Gastrocnemius medialis (tissue), 4 donors: ENCODE measurements at regions not wholly inside any gene's neighbourhood (a gene's known extent, or its start where the extent isn't known, plus 50 kb on each side); places are given as distances from the start of the nearest gene placed in this dataset.

Experiments used
- ATAC-seq, 2 donors: fragments of 150-250 bp; one replicate each; pipeline ENCODE4 v1.9.1; 2016
- DNase-seq, 2 donors: peaks; one replicate each; pipeline ENCODE4 v3.0.0-alpha.2; 2019
- H3K27ac ChIP-seq, 4 donors: fragments of 200-600 bp; sonication (generic); 1 replicate in 1 of 4; 2 replicates in 3 of 4; pipeline ENCODE4 v1.5.1; 2016 to 2018; ENCODE audit warnings: mild to moderate bottlenecking in 2 of 4, moderate library complexity in 1 of 4
- H3K27me3 ChIP-seq, 3 donors: fragments of 200-600 bp; sonication (generic) in 2 of 3; 1 replicate in 1 of 3; 2 replicates in 2 of 3; pipeline versions ENCODE4 v1.5.1 to v1.6.0; 2016 to 2019; ENCODE audit warnings: mild to moderate bottlenecking in 1 of 3, moderate library complexity in 1 of 3
- H3K36me3 ChIP-seq, 2 donors: fragments of 200-600 bp; sonication (generic) in 1 of 2; one replicate each; pipeline ENCODE4 v1.5.1; 2017 to 2018
- H3K4me1 ChIP-seq, 2 donors: fragments of 200-600 bp; sonication (generic) in 1 of 2; one replicate each; pipeline ENCODE4 v1.5.1; 2016 to 2017; ENCODE audit warnings: mild to moderate bottlenecking in 2 of 2
- H3K4me3 ChIP-seq, 4 donors: fragments of 200-600 bp; sonication (generic) in 3 of 4; 1 replicate in 1 of 4; 2 replicates in 3 of 4; pipeline ENCODE4 v1.5.1; 2016 to 2019; ENCODE audit warnings: mild to moderate bottlenecking in 2 of 4
- H3K9me3 ChIP-seq, 3 donors: fragments of 200-600 bp; sonication (generic) in 2 of 3; 1 replicate in 1 of 3; 2 replicates in 2 of 3; pipeline ENCODE4 v1.5.1; 2016 to 2019
- CTCF ChIP-seq, 5 experiments: fragments of 450-650 bp in 3 of 5; fragments of 200-600 bp in 2 of 5; sonication (generic) in 2 of 5; IDR thresholded peaks in 4 of 5; conservative IDR thresholded peaks in 1 of 5; 1 replicate in 4 of 5; 2 replicates in 1 of 5; pipeline ENCODE4 v1.5.1; 2016 to 2019; ENCODE audit warnings: antibody characterized with exemption in 5 of 5, mild to moderate bottlenecking in 3 of 5, moderate library complexity in 3 of 5
- POLR2A ChIP-seq, 2 donors: fragments of 450-650 bp; IDR thresholded peaks; one replicate each; pipeline ENCODE4 v1.6.1; 2017; ENCODE audit warnings: antibody characterized with exemption in 2 of 2, mild to moderate bottlenecking in 2 of 2, moderate library complexity in 2 of 2
- in situ Hi-C, 4 donors: fragments of 200-750 bp; cut with MboI; loops; one replicate each; pipeline versions ENCODE4 v1.15.0 to v1.8.0; 2017; ENCODE audit warnings: low sequenced_read_pairs in 4 of 4
- intact Hi-C: fragments of 100-400 bp; cut with DNase I; formaldehyde crosslinking; loops from one replicate; pipeline ENCODE4 v1.15.1; 2023; ENCODE audit warnings: low total_unique reads

GRCh38 chr13:100812982-100813584, 138.5 kb upstream of the TMTC4 start:
- Histone ChIP-seq H3K36me3 (no peaks in the 10 kb centered on the region), H3K4me3 (no peak overlapping the region), H3K27ac (no peak overlapping the region), H3K4me1 (no peaks in the 10 kb centered on the region), H3K9me3 (no peaks in the 10 kb centered on the region), H3K27me3 (no peaks in the 10 kb centered on the region)
- intact Hi-C loops = no loop called here
- ATAC-seq (no peak), DNase-seq (no peak)
- in situ Hi-C loops = no loop called here
- TF ChIP-seq CTCF (IDR thresholded peaks at IDR 0.05 in 4 of 5, conservative IDR thresholded peaks at IDR 0.05 in 1 of 5) = no peak
- TF ChIP-seq POLR2A (IDR thresholded peaks at IDR 0.05) = no peak

GRCh38 chr13:100811928-100812327, 137.3 kb upstream of the TMTC4 start:
- no peak for TF ChIP-seq POLR2A (IDR thresholded peaks at IDR 0.05)
- TF ChIP-seq CTCF (IDR thresholded peaks at IDR 0.05 in 4 of 5, conservative IDR thresholded peaks at IDR 0.05 in 1 of 5) = no peak
- no peak for ATAC-seq
- Histone ChIP-seq H3K36me3 (no peaks in the 10 kb centered on the region), H3K27me3 (no peaks in the 10 kb centered on the region), H3K27ac (no peak overlapping the region), H3K9me3 (no peaks in the 10 kb centered on the region), H3K4me1 (no peaks in the 10 kb centered on the region), H3K4me3 (no peak overlapping the region)
- intact Hi-C loops (no loop called here), in situ Hi-C loops (no loop called here)
- DNase-seq = no peak

- in situ Hi-C loops = no loop called here
- Histone ChIP-seq H3K27ac (no peak overlapping the region), H3K36me3 (no peaks in the 10 kb centered on the region), H3K27me3 (no peaks in the 10 kb centered on the region), H3K4me3 (no peak overlapping the region), H3K9me3 (no peaks in the 10 kb centered on the region), H3K4me1 (no peaks in the 10 kb centered on the region)
- no peak for TF ChIP-seq POLR2A (IDR thresholded peaks at IDR 0.05)
- TF ChIP-seq CTCF (IDR thresholded peaks at IDR 0.05 in 4 of 5, conservative IDR thresholded peaks at IDR 0.05 in 1 of 5) = no peak
- intact Hi-C loops = no loop called here
- no peak for ATAC-seq
- no peak for DNase-seq
Measured at GRCh38 chr13:100811024-100811865, 136.7 kb upstream of the TMTC4 start.

- Histone ChIP-seq H3K4me1 (no peaks in the 10 kb centered on the region), H3K27me3 (no peaks in the 10 kb centered on the region), H3K36me3 (no peaks in the 10 kb centered on the region), H3K4me3 (no peak overlapping the region), H3K27ac (no peak overlapping the region), H3K9me3 (no peaks in the 10 kb centered on the region)
- DNase-seq (no peak), ATAC-seq (no peak)
- in situ Hi-C loops (no loop called here), intact Hi-C loops (no loop called here)
- no peak for TF ChIP-seq CTCF (IDR thresholded peaks at IDR 0.05 in 4 of 5, conservative IDR thresholded peaks at IDR 0.05 in 1 of 5)
- no peak for TF ChIP-seq POLR2A (IDR thresholded peaks at IDR 0.05)
Measured at GRCh38 chr13:100810481-100810880, 135.9 kb upstream of the TMTC4 start.
